ENCODE measurements at regions not wholly inside any gene's neighbourhood (a gene's known extent, or its start where the extent isn't known, plus 50 kb on each side); places are given as distances from the start of the nearest gene placed in this dataset.

DNA sequence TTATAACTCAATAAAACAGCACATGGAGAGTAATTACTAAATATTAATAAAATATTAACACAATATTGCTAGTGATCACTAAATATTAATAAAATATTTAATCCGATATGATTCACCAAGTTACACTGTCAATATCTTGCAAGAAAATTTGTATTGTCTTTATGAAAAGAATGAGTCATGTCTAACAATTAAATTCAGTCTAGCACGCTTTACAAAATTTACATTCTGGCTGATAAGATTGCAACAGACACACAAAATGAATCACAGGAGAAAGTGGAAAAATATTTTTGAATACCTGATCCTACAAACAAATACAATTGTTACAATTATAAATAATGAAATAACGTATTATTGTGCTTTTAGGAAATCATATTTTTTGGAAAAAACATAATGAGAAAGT, 567.2 kb downstream of the EFNA5 start:
- no peak for TF ChIP-seq POLR2A (IDR thresholded peaks at IDR 0.05)
- TF ChIP-seq, protein P1, sequence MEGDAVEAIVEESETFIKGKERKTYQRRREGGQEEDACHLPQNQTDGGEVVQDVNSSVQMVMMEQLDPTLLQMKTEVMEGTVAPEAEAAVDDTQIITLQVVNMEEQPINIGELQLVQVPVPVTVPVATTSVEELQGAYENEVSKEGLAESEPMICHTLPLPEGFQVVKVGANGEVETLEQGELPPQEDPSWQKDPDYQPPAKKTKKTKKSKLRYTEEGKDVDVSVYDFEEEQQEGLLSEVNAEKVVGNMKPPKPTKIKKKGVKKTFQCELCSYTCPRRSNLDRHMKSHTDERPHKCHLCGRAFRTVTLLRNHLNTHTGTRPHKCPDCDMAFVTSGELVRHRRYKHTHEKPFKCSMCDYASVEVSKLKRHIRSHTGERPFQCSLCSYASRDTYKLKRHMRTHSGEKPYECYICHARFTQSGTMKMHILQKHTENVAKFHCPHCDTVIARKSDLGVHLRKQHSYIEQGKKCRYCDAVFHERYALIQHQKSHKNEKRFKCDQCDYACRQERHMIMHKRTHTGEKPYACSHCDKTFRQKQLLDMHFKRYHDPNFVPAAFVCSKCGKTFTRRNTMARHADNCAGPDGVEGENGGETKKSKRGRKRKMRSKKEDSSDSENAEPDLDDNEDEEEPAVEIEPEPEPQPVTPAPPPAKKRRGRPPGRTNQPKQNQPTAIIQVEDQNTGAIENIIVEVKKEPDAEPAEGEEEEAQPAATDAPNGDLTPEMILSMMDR (IDR thresholded peaks at IDR 0.05 in 4 of 5, conservative IDR thresholded peaks at IDR 0.05 in 1 of 5): no peak
